HG03521 (cell line): ENCODE measurements at regions not wholly inside any gene's neighbourhood (a gene's known extent, or its start where the extent isn't known, plus 50 kb on each side); places are given as distances from the start of the nearest gene placed in this dataset.

Experiments used
- ATAC-seq: cut with Tn5 transposase; IDR thresholded peaks from one replicate; pipeline ENCODE4 v1.9.1; 2021; ENCODE audit warnings: mild to moderate bottlenecking, moderate library complexity; ENCODE audit not compliant: unreplicated experiment

- ATAC-seq, result no peak
These were observed 50.5 kb upstream of the ZNF438 start for GRCh38 chr10:31081937-31082840.

DNA sequence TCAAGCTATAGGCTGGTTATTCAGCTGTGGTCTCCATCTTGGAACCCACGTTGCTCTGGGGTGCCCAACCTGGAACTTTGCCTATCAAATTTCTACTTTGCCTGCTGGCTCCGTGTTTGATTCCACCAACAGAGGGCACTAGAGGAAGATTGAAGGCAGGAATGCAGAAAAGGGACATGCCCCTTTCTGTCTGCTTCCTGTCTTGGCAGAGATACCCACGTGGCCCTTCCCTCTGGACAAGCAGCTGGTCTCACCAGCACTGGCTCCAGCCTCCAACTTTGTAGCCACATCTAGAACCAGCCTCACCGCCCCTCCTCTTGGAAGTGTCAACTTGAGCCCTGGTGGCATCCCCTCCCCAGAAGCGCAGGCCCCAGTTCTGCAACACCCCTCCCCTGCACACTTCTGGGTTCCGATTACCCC is 52.1 kb upstream of the ZNF438 start:
- ATAC-seq, result no peak

- ATAC-seq, result no peak
These were observed 55.3 kb upstream of the ZNF438 start for GRCh38 chr10:31087011-31087410.

DNA sequence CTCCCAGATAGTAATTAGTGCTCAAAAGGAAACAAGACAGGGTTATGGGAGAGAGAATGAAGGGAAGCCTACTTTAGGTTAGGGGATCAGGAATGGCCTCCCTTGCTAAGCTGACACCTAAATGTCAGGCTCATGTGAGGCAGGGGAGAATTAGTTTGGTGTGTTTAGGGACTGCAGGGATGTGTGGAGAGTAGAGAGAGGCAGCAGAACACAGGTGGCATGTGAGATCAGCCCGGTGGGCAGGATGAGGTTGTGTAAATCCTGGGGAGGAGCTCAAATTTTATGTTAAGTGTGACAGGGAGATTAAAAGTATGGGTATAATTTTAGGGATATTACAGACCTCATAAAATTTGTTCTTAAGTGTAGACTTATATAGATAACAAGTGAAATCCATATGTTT is 56.2 kb upstream of the ZNF438 start:
- no peak for ATAC-seq

GRCh38 chr10:31090894-31091607 is 59.4 kb upstream of the ZNF438 start:
- peak; percentile 84 for ATAC-seq

GRCh38 chr10:31095677-31096560 is 64.3 kb upstream of the ZNF438 start:
- no peak for ATAC-seq

- no peak for ATAC-seq
These were observed 66.4 kb upstream of the ZNF438 start for GRCh38 chr10:31098046-31098445.

- no peak for ATAC-seq
These were observed 67.4 kb upstream of the ZNF438 start for GRCh38 chr10:31099094-31099493.

GRCh38 chr10:31099664-31100063 is 68.0 kb upstream of the ZNF438 start:
- no peak for ATAC-seq

GRCh38 chr10:31100115-31100601 is 68.5 kb upstream of the ZNF438 start:
- no peak for ATAC-seq

DNA sequence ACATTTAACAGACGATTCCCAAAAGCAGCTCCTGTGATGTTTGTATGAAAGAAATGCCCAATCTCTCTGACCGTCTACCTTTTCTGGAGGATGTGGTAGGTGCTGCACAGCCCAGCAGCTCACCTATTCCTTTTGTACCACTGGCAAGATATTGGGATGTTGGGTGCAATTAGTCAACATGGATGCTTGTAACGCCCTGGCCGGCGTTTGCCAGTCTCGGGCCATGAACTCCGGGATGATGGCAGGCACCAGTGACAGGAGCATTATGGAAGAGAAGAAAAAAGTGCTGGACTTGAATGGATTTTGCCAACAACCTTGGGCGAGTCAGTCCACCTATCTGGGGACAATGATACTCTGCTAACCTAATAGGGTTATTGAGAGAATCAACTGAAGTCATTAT is 69.0 kb upstream of the ZNF438 start:
- no peak for ATAC-seq

DNA sequence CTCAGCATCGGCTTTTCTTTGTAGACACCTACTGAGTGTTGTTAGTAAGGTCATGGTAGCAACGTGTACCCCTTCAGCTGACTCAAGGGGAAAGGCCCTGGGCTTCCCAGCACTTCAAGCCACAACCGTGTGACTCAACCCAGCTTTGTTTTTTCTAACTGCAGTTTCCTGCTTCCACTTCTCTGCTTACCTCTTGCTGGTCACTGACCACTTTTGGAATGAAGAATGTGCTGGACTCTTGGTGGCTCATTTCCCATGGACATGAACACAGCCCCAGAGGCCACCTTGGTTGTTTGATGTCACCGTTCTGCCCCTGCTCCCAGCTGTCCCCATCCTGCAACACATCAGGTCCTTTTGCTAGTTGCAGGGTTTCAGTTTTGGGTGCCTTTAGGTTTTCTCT is 69.5 kb upstream of the ZNF438 start:
- ATAC-seq, result no peak

DNA sequence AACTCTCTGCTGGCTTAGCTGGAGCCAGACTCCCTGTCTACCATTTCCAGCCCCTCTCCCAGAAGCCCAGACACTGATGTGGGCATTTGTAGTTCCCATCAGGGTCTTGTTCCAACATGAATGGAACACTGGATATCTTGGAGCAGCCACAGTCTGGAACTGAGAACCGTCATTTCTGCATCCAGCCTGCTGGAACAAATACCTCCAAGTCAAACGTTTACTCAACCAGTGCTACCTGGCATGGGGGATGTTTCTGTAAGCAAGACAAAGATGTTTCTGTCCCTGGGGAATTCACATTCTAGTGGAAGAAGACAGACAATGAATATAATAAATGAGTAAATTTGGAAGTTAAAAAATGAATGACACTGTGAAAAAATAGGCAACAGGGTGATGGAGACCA is 70.8 kb upstream of the ZNF438 start:
- ATAC-seq, result no peak

GRCh38 chr10:31103112-31103511 is 71.4 kb upstream of the ZNF438 start:
- ATAC-seq, result no peak

DNA sequence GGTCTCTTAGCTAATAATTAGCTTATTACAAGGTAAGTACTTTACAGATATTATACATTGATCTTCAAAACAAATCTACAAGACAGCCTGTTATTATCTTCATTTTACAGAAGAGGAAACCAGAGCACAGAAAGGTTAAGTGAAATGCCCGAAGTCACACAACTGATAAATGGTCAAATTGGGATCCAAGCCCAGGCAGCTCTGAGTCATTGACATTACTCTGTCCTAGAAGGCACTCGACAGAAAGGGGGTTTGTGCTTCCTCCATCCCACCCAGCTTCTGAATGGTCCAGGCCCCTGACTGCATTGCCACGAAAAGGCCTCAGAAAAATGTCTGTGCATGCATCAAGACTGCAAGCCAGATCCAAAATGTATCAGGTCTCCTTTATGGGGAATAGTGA is 81.3 kb upstream of the ZNF438 start:
- ATAC-seq, result no peak

DNA sequence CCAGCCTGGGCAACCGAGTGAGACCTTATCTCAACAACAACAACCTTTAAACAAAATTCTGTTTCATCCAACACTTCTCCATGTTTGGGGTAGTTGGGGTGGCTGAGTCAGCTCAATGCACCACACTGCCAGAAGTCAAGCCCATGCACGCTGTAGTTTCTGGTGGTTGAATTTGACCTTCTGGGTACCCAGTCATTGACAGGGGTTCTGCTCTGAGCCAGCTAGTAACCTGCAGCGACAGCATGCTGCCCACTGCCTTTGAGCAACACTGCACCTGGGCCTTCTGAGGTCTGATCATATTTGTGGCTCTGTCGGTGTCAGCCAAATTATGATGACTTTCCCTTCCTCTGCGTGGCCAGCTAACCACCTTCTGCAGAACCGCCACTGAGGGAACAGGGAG is 84.6 kb upstream of the ZNF438 start:
- no peak for ATAC-seq

DNA sequence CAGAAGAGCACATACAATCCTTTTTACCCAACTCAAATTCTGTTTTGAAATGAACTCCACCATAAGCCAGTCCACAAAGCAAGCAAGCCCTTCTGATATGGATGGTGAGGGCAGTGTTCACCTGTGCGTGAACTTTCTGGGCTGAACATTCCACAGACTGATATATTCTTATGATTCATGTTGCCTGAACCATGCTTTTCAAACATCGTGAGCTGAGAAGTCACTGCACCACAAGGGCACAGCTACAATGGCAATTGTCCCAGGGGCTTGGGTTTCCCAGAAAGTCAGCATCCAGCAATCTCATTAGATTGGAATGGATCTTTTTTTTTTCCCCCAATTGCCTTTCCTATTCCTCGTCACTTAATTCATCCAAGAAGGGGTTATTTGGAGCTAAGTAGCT is 86.9 kb upstream of the ZNF438 start:
- ATAC-seq, result no peak

GRCh38 chr10:31120392-31120791 is 88.7 kb upstream of the ZNF438 start:
- ATAC-seq, result no peak

- ATAC-seq, result no peak
These were observed 89.5 kb upstream of the ZNF438 start for GRCh38 chr10:31120961-31121685.
